ENCODE measurements at regions not wholly inside any gene's neighbourhood (a gene's known extent, or its start where the extent isn't known, plus 50 kb on each side); places are given as distances from the start of the nearest gene placed in this dataset.

DNA sequence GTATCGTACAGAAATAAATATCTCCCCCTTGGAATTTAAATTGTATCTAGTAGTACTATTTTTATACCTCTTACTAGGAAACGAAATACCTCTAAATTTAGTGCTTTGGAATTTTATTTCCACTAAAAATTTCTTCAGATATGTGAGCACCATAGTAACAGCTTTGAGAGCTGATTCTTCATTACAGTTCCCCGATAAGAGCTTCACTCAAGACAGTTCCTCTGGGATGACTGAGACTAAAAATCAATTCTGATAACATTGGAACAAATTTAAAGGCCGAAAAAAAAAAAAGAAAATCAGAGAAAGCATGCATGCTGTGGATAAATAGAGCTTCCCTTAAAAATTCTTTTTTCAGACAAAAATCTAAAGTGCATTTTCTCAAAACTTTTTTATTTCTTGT, 68.5 kb upstream of the MEF2C start:
- Histone ChIP-seq H3K36me3 (no peaks in the 10 kb centered on the region), H3K4me3 (no peak overlapping the region), H3K27me3 (ENCODE audit: low read depth) (no peaks in the 10 kb centered on the region), H3K27ac (replicated peaks) (no peak overlapping the region), H3K9me3 (replicated peaks) (no peaks in the 10 kb centered on the region), H3K4me1 (peaks cover 25% of the 10 kb centered on the region)
- no peak for DNase-seq
- intact Hi-C loops (cut with micrococcal nuclease): no loop called here
- TF ChIP-seq, protein P1, sequence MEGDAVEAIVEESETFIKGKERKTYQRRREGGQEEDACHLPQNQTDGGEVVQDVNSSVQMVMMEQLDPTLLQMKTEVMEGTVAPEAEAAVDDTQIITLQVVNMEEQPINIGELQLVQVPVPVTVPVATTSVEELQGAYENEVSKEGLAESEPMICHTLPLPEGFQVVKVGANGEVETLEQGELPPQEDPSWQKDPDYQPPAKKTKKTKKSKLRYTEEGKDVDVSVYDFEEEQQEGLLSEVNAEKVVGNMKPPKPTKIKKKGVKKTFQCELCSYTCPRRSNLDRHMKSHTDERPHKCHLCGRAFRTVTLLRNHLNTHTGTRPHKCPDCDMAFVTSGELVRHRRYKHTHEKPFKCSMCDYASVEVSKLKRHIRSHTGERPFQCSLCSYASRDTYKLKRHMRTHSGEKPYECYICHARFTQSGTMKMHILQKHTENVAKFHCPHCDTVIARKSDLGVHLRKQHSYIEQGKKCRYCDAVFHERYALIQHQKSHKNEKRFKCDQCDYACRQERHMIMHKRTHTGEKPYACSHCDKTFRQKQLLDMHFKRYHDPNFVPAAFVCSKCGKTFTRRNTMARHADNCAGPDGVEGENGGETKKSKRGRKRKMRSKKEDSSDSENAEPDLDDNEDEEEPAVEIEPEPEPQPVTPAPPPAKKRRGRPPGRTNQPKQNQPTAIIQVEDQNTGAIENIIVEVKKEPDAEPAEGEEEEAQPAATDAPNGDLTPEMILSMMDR (IDR thresholded peaks at IDR 0.05; ENCODE audit: borderline replicate concordance): no peak

- intact Hi-C loops (cut with micrococcal nuclease): no loop called here
- TF ChIP-seq, protein P1 (IDR thresholded peaks at IDR 0.05; ENCODE audit: borderline replicate concordance): no peak
- no peak for DNase-seq
- no peaks in the 10 kb centered on the region for H3K9me3 ChIP-seq (replicated peaks)
- no peaks in the 10 kb centered on the region for H3K27me3 ChIP-seq (ENCODE audit: low read depth)
- peaks cover 16% of the 10 kb centered on the region for H3K4me1 ChIP-seq
- no peak overlapping the region for H3K27ac ChIP-seq (replicated peaks)
- H3K4me3 ChIP-seq: no peak overlapping the region
- H3K36me3 ChIP-seq: no peaks in the 10 kb centered on the region
These were observed 66.0 kb upstream of the MEF2C start for GRCh38 chr5:88948746-88949600.

GRCh38 chr5:88944751-88945531, 62.0 kb upstream of the MEF2C start:
- no peak overlapping the region for H3K4me3 ChIP-seq
- no peaks in the 10 kb centered on the region for H3K27me3 ChIP-seq (ENCODE audit: low read depth)
- H3K36me3 ChIP-seq: no peaks in the 10 kb centered on the region
- TF ChIP-seq, protein P1 (IDR thresholded peaks at IDR 0.05; ENCODE audit: borderline replicate concordance): no peak
- no peak for DNase-seq
- no peaks in the 10 kb centered on the region for H3K9me3 ChIP-seq (replicated peaks)
- H3K4me1 ChIP-seq: peaks cover 12% of the 10 kb centered on the region
- intact Hi-C loops (cut with micrococcal nuclease): no loop called here
- H3K27ac ChIP-seq (replicated peaks): no peak overlapping the region

GRCh38 chr5:88941581-88941980, 58.6 kb upstream of the MEF2C start:
- Histone ChIP-seq H3K4me1 (peaks cover 16% of the 10 kb centered on the region), H3K27me3 (ENCODE audit: low read depth) (no peaks in the 10 kb centered on the region), H3K36me3 (no peaks in the 10 kb centered on the region), H3K4me3 (no peak overlapping the region), H3K9me3 (replicated peaks) (no peaks in the 10 kb centered on the region), H3K27ac (replicated peaks) (no peak overlapping the region)
- intact Hi-C loops (cut with micrococcal nuclease): no loop called here
- DNase-seq: no peak
- TF ChIP-seq, protein P1 (IDR thresholded peaks at IDR 0.05; ENCODE audit: borderline replicate concordance): no peak

DNA sequence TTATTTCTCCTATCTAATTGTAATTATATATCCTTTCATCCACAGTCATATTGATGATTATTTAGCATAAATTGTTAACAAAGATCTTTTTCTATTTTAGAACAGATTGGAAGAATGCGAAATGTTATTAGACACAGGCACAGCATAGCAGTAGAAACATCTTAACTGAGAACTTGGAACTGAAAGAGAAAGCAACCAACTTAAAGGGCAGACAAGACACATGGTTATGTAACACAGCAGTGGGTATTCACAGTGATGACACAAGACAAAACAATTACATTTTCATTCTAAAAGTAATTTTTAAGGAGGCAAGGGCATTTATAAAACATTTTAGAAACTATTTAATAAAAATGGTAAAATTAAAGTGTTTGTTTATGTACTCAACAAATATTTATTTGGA, 57.7 kb upstream of the MEF2C start:
- peaks cover 16% of the 10 kb centered on the region for H3K4me1 ChIP-seq
- H3K36me3 ChIP-seq: no peaks in the 10 kb centered on the region
- H3K27me3 ChIP-seq (ENCODE audit: low read depth): no peaks in the 10 kb centered on the region
- no peak overlapping the region for H3K27ac ChIP-seq (replicated peaks)
- DNase-seq: no peak
- H3K9me3 ChIP-seq (replicated peaks): no peaks in the 10 kb centered on the region
- intact Hi-C loops (cut with micrococcal nuclease): no loop called here
- TF ChIP-seq, protein P1 (IDR thresholded peaks at IDR 0.05; ENCODE audit: borderline replicate concordance): no peak
- H3K4me3 ChIP-seq: no peak overlapping the region

Data from left ventricle myocardium inferior (tissue), 1 donor.